HEK293 (cell line): ENCODE measurements at regions not wholly inside any gene's neighbourhood (a gene's known extent, or its start where the extent isn't known, plus 50 kb on each side); places are given as distances from the start of the nearest gene placed in this dataset.

Experiments used
- HIC1 ChIP-seq: fragments of 450-650 bp; formaldehyde crosslinking; IDR thresholded peaks from 2 replicates; pipeline ENCODE4 v1.5.1; 2016; ENCODE audit warnings: missing biosample characterization, missing genetic modification characterization
- HOXA7 ChIP-seq: sonication (generic); formaldehyde crosslinking; IDR thresholded peaks from 2 replicates; pipeline ENCODE4 v1.8.1; 2022; ENCODE audit warnings: missing genetic modification reagents, borderline replicate concordance
- IKZF3 ChIP-seq: fragments of 450-650 bp; IDR thresholded peaks from 2 replicates; pipeline ENCODE4 v1.5.0; 2018; ENCODE audit warnings: missing biosample characterization, mild to moderate bottlenecking, missing genetic modification characterization, moderate library complexity
- KLF9 ChIP-seq: fragments of 450-650 bp; formaldehyde crosslinking; IDR thresholded peaks from 2 replicates; pipeline ENCODE4 v1.5.1; 2016; ENCODE audit warnings: missing biosample characterization, missing genetic modification characterization, low read depth
- PATZ1 ChIP-seq: fragments of 450-650 bp; formaldehyde crosslinking; IDR thresholded peaks from 2 replicates; pipeline ENCODE4 v1.5.1; 2016; ENCODE audit warnings: missing biosample characterization, missing genetic modification characterization
- PRDM10 ChIP-seq: fragments of 450-650 bp; formaldehyde crosslinking; IDR thresholded peaks from 2 replicates; pipeline ENCODE4 v1.5.1; 2016; ENCODE audit warnings: missing biosample characterization, missing genetic modification characterization
- RBAK ChIP-seq: fragments of 450-650 bp; formaldehyde crosslinking; IDR thresholded peaks from 2 replicates; pipeline ENCODE4 v1.5.1; 2016; ENCODE audit warnings: missing biosample characterization, missing genetic modification characterization
- SCRT2 ChIP-seq: fragments of 450-650 bp; formaldehyde crosslinking; IDR thresholded peaks from 2 replicates; pipeline ENCODE4 v1.5.1; 2016; ENCODE audit warnings: missing biosample characterization, missing genetic modification characterization
- WT1 ChIP-seq: fragments of 450-650 bp; formaldehyde crosslinking; IDR thresholded peaks from 2 replicates; pipeline ENCODE4 v1.5.1; 2016; ENCODE audit warnings: missing biosample characterization, missing genetic modification characterization
- YY2 ChIP-seq: fragments of 450-650 bp; formaldehyde crosslinking; IDR thresholded peaks from 2 replicates; pipeline ENCODE4 v1.5.1; 2016; ENCODE audit warnings: missing biosample characterization, missing genetic modification characterization
- ZNF114 ChIP-seq: fragments of 450-650 bp; formaldehyde crosslinking; IDR thresholded peaks from 2 replicates; pipeline ENCODE4 v1.5.0; 2017; ENCODE audit warnings: missing biosample characterization, missing genetic modification characterization
- ZNF133 ChIP-seq: fragments of 450-650 bp; formaldehyde crosslinking; IDR thresholded peaks from 2 replicates; pipeline ENCODE4 v1.5.1; 2016; ENCODE audit warnings: missing biosample characterization, missing genetic modification characterization
- ZNF138 ChIP-seq: fragments of 450-650 bp; formaldehyde crosslinking; IDR thresholded peaks from 2 replicates; pipeline ENCODE4 v1.5.1; 2016; ENCODE audit warnings: missing biosample characterization, missing genetic modification characterization, borderline replicate concordance
- ZNF175 ChIP-seq: fragments of 450-650 bp; formaldehyde crosslinking; IDR thresholded peaks from 2 replicates; pipeline ENCODE4 v1.5.1; 2016; ENCODE audit warnings: missing biosample characterization, missing genetic modification characterization
- ZNF184 ChIP-seq: fragments of 450-650 bp; IDR thresholded peaks from 2 replicates; pipeline ENCODE4 v1.5.1; 2018; ENCODE audit warnings: missing biosample characterization, mild to moderate bottlenecking, missing genetic modification characterization
- ZNF26 ChIP-seq: fragments of 450-650 bp; formaldehyde crosslinking; IDR thresholded peaks from 2 replicates; pipeline ENCODE4 v1.5.1; 2016; ENCODE audit warnings: missing biosample characterization, missing genetic modification characterization
- ZNF350 ChIP-seq: fragments of 450-650 bp; formaldehyde crosslinking; IDR thresholded peaks from 2 replicates; pipeline ENCODE4 v1.5.0; 2017; ENCODE audit warnings: missing biosample characterization, mild to moderate bottlenecking, missing genetic modification characterization
- ZNF398 ChIP-seq: fragments of 450-650 bp; formaldehyde crosslinking; IDR thresholded peaks from 2 replicates; pipeline ENCODE4 v1.5.1; 2017; ENCODE audit warnings: missing biosample characterization, missing genetic modification characterization
- ZNF48 ChIP-seq: fragments of 450-650 bp; formaldehyde crosslinking; IDR thresholded peaks from 2 replicates; pipeline ENCODE4 v1.5.1; 2016; ENCODE audit warnings: missing biosample characterization, missing genetic modification characterization
- ZNF513 ChIP-seq: fragments of 450-650 bp; IDR thresholded peaks from 2 replicates; pipeline ENCODE4 v1.5.1; 2018; ENCODE audit warnings: missing biosample characterization, missing genetic modification characterization
- ZNF549 ChIP-seq: fragments of 450-650 bp; IDR thresholded peaks from 2 replicates; pipeline ENCODE4 v1.5.1; 2018; ENCODE audit warnings: missing biosample characterization, missing genetic modification characterization, mild to moderate bottlenecking, inconsistent platforms, moderate library complexity
- ZNF624 ChIP-seq: fragments of 450-650 bp; formaldehyde crosslinking; IDR thresholded peaks from 2 replicates; pipeline ENCODE4 v1.5.1; 2017; ENCODE audit warnings: missing biosample characterization, missing genetic modification characterization
- ZNF629 ChIP-seq: fragments of 450-650 bp; formaldehyde crosslinking; IDR thresholded peaks from 2 replicates; pipeline ENCODE4 v1.5.1; 2017; ENCODE audit warnings: missing biosample characterization, missing genetic modification characterization
- ZNF660 ChIP-seq: fragments of 450-650 bp; IDR thresholded peaks from 2 replicates; pipeline ENCODE4 v1.5.1; 2018; ENCODE audit warnings: missing biosample characterization, mild to moderate bottlenecking, missing genetic modification characterization
- ZNF791 ChIP-seq: fragments of 450-650 bp; formaldehyde crosslinking; IDR thresholded peaks from 2 replicates; pipeline ENCODE4 v1.5.1; 2016; ENCODE audit warnings: missing biosample characterization, missing genetic modification characterization
- ZXDB ChIP-seq: fragments of 450-650 bp; formaldehyde crosslinking; IDR thresholded peaks from 2 replicates; pipeline ENCODE4 v1.5.1; 2016; ENCODE audit warnings: missing biosample characterization, missing genetic modification characterization

- TF ChIP-seq PRDM10 (tag by site-specific recombination) (no peak), ZXDB (no peak), ZNF138 (tag by site-specific recombination) (no peak), ZNF624 (no peak), HIC1 (tag by site-specific recombination) (peak; percentile 67), ZNF114 (tag by site-specific recombination) (no peak), PATZ1 (no peak), RBAK (tag by site-specific recombination) (no peak), ZNF791 (tag by site-specific recombination) (no peak), ZNF398 (tag by site-specific recombination) (no peak), ZNF175 (tag by site-specific recombination) (no peak), SCRT2 (peak; percentile 95), ZNF513 (tag by site-specific recombination) (no peak), IKZF3 (tag by site-specific recombination) (no peak), YY2 (tag by site-specific recombination) (no peak), ZNF184 (tag by site-specific recombination) (0 out of 2 replicates have a peak, but pooled peaks have one; percentile 75), ZNF660 (tag by site-specific recombination) (no peak), KLF9 (tag by site-specific recombination) (no peak), ZNF350 (tag by site-specific recombination) (no peak), HOXA7 (CRISPR knock-in tag) (no peak), ZNF549 (tag by site-specific recombination) (no peak), ZNF629 (peak; percentile 43), WT1 (tag by site-specific recombination) (peak; percentile 44; the same call in 1 of the 2 replicates), ZNF133 (tag by site-specific recombination) (no peak), ZNF48 (tag by site-specific recombination) (no peak), ZNF26 (tag by site-specific recombination) (no peak)
These were observed 1244.1 kb upstream of the ADGRL4 start (continued) for GRCh38 chr1:80250573-80251168.
